Fibroblast of the aortic adventitia (primary cell): ENCODE measurements at regions not wholly inside any gene's neighbourhood (a gene's known extent, or its start where the extent isn't known, plus 50 kb on each side); places are given as distances from the start of the nearest gene placed in this dataset.
"Not testable (repeated sequence)": the region's sequence is repeated elsewhere in the genome, so short reads cannot be mapped to it uniquely, and the experiment has no call there.

Experiments used
- DNase-seq: peaks from one replicate; pipeline ENCODE4 v3.0.0-alpha.2; 2010; ENCODE audit warnings: low read depth
- H3K4me3 ChIP-seq: 2 replicates; pipeline ENCODE4 v1.5.1; 2011; ENCODE audit warnings: low read depth, mild to moderate bottlenecking, control low read depth, low read length, moderate library complexity
- CTCF ChIP-seq: IDR thresholded peaks from 2 replicates; pipeline ENCODE4 v1.5.1; 2011; ENCODE audit warnings: mild to moderate bottlenecking, low read length, control low read depth, inconsistent platforms; ENCODE audit not compliant: insufficient read depth

- no peak overlapping the region for H3K4me3 ChIP-seq
- TF ChIP-seq CTCF: no peak
- no peak for DNase-seq
Observed at GRCh38 chr2:38454081-38454480, 77.0 kb upstream of the ATL2 start.

GRCh38 chr2:38451778-38452177, 74.7 kb upstream of the ATL2 start:
- DNase-seq, H3K4me3 ChIP-seq: not testable (repeated sequence)

- TF ChIP-seq CTCF: no peak
- H3K4me3 ChIP-seq: no peak overlapping the region
- DNase-seq: no peak
Observed at GRCh38 chr2:38450509-38450908, 73.4 kb upstream of the ATL2 start.

- no peak for TF ChIP-seq CTCF
- H3K4me3 ChIP-seq: no peak overlapping the region
- DNase-seq: no peak
Observed at GRCh38 chr2:38448692-38449410, 71.8 kb upstream of the ATL2 start.

- no peak for TF ChIP-seq CTCF
- H3K4me3 ChIP-seq: no peak overlapping the region
- no peak for DNase-seq
Observed at GRCh38 chr2:38446906-38447561, 70.0 kb upstream of the ATL2 start.

GRCh38 chr2:38446418-38446817, 69.3 kb upstream of the ATL2 start:
- H3K4me3 ChIP-seq: no peak overlapping the region
- peak; percentile 26 for TF ChIP-seq CTCF
- DNase-seq: no peak

GRCh38 chr2:38444247-38444646, 67.2 kb upstream of the ATL2 start:
- DNase-seq: no peak
- TF ChIP-seq CTCF: no peak
- H3K4me3 ChIP-seq: no peak overlapping the region
